Fibroblast of the conjunctiva (primary cell): ENCODE measurements at regions not wholly inside any gene's neighbourhood (a gene's known extent, or its start where the extent isn't known, plus 50 kb on each side); places are given as distances from the start of the nearest gene placed in this dataset.
"Not testable (repeated sequence)": the region's sequence is repeated elsewhere in the genome, so short reads cannot be mapped to it uniquely, and the experiment has no call there.

Source experiments
- DNase-seq: peaks from one replicate; pipeline ENCODE4 v3.0.0-alpha.2; 2010; ENCODE audit warnings: low read depth

- no peak for DNase-seq
Measured at GRCh38 chr3:190192087-190192486, 71.4 kb upstream of the P3H2 start.

GRCh38 chr3:190188197-190188596 is 67.5 kb upstream of the P3H2 start:
- DNase-seq: no peak

DNA sequence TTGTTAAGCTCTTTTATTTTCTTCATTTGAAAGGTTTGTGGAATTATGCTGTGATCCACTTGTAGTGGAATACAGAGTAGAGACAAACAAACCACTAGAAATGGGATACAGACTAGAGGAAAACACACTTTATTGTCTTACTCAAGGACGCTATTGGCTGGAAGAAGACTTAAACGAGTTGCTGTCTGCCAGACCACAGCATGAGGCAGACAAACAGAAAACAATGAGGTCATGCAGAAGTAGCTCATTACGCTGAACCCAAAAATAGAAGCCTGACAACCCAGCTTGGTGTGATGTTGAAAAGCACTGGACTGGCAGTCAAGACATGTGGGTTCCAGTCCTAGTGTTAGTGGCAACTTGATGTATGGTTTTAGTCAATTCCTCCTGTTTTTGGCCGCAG is 62.4 kb upstream of the P3H2 start:
- peak; percentile 80 for DNase-seq

DNA sequence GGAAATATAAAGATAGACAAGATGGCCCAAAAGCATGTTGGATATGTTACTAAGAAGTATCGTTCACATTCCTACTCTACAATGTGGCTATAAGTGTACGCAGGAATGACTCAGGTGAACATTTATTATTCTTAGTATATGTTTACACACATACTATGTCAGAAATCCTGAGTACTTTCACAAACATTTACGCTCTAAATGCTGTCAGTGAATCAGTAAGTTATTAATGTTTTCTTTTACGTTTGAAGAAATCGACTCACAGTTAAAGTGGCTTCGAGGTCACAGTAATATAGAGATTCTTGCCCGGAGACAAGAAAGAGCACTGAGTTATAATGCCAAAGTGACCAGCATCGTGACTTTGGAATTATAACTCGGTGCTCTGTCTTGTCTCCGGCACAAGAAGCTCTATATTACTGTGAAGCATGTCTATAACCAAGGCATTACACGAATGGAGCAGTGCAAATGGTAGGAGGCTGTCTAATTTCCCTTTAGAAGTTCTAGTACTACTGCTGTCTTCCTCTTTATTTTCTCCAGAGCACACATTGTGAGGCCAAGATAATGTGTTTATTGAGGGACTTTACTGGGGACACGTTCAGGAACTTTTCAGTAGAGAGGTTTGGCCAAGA is 61.8 kb upstream of the P3H2 start:
- no peak for DNase-seq

- no peak for DNase-seq
Measured at GRCh38 chr3:190180268-190180667, 59.6 kb upstream of the P3H2 start.

- no peak for DNase-seq
Measured at GRCh38 chr3:190178779-190179178, 58.1 kb upstream of the P3H2 start.

GRCh38 chr3:190176933-190177525 is 56.3 kb upstream of the P3H2 start:
- not testable (repeated sequence) for DNase-seq

GRCh38 chr3:190176106-190176505 is 55.4 kb upstream of the P3H2 start:
- DNase-seq: not testable (repeated sequence)

DNA sequence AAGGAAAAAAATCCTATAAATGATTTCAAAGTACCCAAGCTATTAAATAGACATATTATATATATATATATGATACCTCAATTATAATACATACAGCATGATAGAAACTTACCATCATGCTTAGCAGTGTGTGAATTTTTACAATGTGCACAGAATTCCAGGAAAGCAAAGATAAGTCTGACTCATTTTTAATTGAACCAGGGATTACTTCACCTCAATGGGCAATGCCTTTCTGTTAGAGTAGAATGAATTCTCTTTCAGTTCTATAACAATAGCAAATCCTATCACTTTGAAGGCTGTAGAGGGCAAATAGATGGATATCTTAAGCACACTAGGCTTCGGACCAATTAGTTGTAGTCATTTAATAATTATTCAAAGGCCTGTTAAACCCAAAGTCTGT is 54.8 kb upstream of the P3H2 start:
- DNase-seq: no peak

- no peak for DNase-seq
Measured at GRCh38 chr3:190174471-190174870, 53.8 kb upstream of the P3H2 start.

DNA sequence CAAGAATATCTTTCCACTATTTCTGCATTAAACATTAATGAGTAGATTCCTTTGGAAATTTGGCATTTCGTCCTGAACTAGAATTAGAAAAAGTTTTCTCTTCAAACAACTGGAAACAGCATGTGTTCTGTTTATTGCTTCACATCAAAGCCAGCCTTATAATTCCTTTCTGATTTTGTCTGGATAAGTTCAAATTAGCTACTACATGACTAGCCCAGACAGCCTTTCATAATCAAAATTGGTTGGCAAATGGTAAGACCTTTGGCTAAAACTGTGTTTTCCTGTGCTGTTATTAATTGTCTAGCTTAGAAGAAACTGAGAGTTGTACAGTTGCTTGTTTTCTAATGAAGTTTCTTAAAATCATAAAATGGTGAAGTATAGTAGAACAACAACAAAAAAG is 52.7 kb upstream of the P3H2 start:
- DNase-seq: no peak

- DNase-seq: no peak
Measured at GRCh38 chr3:190172751-190173150, 52.1 kb upstream of the P3H2 start.
